ENCODE measurements at regions not wholly inside any gene's neighbourhood (a gene's known extent, or its start where the extent isn't known, plus 50 kb on each side); places are given as distances from the start of the nearest gene placed in this dataset.

GRCh38 chr1:42096554-42096953, 56.7 kb upstream of the GUCA2B start:
- DNase-seq = no peak

DNA sequence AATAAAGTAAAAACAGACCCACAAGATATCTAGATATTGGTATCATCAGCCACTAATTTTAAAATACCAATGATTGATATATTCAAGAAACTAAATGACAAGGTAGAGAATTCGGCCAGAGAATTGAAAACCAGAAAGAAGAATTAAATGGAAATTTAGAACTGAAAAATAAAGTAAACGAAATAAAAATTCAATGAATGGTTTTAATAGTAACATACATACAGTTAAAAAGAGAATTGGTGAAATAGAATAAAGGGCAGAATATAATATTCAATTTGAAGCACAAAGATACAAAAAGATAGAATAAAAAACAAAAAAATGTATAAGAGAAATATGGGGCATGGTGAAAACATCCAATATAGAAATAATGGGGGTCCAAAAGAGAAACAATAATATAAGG, 64.0 kb upstream of the GUCA2B start:
- DNase-seq = no peak

DNA sequence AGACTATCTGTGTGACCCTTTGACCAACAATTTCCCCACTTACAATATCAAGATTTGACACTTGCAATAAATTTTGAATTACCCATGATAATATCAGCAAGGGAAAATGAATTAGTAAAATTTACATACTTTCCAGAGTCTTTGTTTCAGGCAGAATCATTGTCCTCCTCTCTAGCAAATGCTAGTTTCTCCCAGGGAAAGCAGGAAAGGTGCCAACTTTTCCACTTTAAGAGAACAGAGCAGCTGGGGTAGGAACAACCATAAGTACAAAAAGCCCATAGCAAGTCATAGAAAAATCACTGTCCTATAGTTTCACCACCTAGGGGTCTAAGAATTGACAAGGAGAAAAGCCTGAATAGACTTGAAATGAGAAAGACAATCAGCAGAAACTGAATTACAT, 67.1 kb upstream of the GUCA2B start:
- no peak for DNase-seq

GRCh38 chr1:42085596-42085995, 67.6 kb upstream of the GUCA2B start:
- DNase-seq = no peak

DNA sequence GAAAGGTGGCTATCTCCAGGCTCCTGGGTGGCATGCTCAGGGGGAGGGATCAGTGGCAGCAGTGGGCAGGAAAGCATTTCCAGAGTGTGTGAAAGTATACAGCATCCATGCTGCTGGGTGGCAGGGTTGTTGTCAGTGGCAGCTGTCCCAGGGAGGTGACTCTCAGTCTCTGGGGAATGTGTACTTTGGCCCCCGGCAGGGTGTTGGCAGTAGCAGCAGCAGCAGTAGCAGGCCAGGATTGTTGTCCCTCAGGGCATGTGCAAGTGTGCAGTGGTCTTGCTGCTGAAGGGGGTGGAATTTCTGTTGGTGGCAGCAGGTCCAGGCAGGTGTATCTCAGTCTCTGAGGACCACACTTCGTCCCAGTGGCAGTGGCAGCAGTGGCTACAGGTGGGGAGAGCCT, 71.7 kb upstream of the GUCA2B start:
- no peak for DNase-seq

- no peak for DNase-seq
Observed at GRCh38 chr1:42075179-42075578, 78.0 kb upstream of the GUCA2B start.

GRCh38 chr1:42070996-42071395, 82.2 kb upstream of the GUCA2B start:
- DNase-seq = no peak

DNA sequence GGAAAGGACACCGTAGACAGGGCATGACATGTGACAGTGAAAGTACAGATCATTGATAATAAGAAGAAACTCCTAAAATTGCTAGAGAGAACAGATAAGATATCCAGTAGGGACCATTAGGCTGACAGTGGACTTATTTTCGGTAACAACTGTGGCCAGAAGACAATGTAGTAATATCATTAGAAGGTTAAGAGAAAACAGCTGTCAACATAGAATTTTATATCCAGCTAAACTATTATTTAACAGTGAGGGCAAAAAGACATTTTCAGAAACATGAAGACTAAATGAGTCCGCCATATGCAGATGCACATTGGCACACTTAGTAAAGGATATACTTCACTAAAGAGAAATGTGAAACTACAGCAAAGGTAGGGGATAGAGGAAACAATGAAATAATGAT, 95.4 kb upstream of the GUCA2B start:
- DNase-seq = no peak

GRCh38 chr1:42056460-42056859, 96.8 kb upstream of the GUCA2B start:
- no peak for DNase-seq

GRCh38 chr1:42055061-42055460, 98.1 kb upstream of the GUCA2B start:
- DNase-seq = no peak

DNA sequence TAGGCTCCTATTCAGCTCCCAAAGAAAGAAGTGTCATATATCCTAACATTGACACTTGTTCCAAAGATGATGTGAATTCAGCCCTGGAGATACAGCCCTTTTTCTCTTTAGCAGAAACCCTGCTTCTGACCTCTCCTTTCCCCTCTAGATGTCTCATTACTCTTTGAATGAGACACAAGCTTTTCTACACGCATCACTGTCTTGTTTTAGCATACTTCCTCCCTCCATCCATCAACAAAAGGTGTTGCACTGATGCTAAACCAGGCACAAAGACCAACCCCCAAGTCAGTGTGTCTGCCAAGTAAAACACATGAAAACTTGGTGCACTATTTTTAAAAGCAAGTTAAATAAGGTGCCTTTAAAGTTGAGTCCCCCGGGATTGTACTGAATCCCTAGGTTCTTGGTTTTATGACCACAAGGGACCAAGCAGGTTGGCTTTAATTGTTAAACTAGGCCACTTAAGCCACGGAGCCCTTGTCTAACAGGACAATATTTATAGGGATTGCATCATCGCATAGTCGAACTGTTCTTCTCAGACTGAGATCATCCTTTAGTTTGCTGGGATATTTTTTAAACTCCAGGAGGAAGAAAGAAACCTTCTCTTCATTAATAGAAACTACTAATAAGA, 101.0 kb upstream of the GUCA2B start:
- DNase-seq = no peak

DNA sequence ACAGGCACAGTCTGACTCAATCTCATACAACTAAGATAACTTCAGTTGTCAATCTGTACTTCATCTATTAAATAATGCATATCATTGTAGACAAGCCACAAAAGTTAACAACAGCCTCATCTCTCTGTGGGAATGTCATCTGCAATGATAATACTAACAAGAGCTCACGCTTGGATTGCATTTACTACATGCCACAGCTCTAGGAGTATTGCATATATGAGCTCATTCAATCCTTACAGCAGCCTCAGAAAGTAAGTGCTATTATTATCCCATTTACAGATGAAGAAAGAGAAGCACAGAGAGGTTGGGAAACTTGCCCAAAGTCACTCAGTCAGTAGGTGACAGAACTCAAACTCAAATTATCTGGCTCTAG, 105.7 kb upstream of the GUCA2B start:
- DNase-seq = no peak

GRCh38 chr1:42046761-42047507, 106.3 kb upstream of the GUCA2B start:
- DNase-seq = no peak

DNA sequence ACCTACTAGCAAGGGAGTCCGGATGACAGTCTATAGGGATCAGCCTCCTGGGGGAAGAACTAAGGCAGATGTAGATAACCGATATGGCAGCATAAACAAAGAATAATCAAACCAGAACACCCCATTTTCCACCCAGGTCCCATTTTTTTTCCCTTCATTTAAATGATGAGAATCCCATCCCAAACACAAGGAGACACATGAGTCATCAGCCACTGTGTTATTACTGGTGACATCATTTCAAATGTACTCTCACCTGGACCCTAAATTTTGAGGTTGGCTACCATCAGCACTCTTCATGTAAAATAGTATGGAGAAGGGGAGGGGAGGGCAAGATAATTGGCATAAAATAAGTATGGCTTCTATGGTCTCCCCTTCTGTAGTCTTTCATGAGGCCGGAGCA, 108.9 kb upstream of the GUCA2B start:
- DNase-seq = no peak

- DNase-seq = no peak
Observed at GRCh38 chr1:42043811-42044210, 109.4 kb upstream of the GUCA2B start.

DNA sequence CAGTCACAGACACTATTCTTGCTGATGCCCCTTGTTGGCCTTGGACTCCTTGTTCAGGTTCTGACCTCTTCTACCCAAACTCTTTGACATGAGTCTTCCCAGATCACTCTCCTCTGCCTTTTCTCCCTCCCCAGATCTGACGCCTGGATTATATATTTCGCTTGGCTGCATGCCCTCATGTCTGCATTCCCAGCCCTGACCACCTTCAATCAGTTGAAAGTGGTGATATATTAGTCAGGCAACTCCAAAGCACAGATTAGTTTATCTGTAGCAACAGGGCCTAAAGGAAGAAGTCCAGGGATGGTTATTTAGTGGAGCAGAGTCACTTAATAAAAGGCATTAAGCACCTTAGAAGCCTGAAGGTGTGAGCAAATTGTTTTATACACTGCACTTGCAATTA, 110.0 kb upstream of the GUCA2B start:
- no peak for DNase-seq

DNA sequence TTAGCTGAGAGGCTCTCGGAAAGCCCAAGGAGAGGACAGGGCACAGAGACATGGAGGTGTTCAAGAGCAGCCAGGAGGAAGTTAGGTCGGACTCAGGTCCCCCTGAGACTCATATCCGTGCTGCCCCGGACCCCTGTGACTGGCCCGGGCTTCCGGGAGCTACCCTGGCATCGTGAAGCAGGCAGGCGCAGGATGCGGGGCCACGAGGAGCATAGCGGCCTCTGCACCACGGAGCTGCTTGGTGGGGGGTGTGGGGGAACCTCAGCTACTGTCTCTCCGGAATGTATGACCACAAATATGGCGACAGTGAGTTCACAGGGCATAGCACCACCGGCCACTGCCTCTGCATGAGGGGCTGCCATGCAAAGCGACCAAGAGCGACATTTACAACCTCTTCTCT, 112.2 kb upstream of the GUCA2B start:
- DNase-seq = no peak

GRCh38 chr1:42040159-42040558, 113.1 kb upstream of the GUCA2B start:
- DNase-seq = no peak

- no peak for DNase-seq
Observed at GRCh38 chr1:42038261-42038660, 114.9 kb upstream of the GUCA2B start.

GRCh38 chr1:42037586-42037985, 115.6 kb upstream of the GUCA2B start:
- DNase-seq = no peak

DNA sequence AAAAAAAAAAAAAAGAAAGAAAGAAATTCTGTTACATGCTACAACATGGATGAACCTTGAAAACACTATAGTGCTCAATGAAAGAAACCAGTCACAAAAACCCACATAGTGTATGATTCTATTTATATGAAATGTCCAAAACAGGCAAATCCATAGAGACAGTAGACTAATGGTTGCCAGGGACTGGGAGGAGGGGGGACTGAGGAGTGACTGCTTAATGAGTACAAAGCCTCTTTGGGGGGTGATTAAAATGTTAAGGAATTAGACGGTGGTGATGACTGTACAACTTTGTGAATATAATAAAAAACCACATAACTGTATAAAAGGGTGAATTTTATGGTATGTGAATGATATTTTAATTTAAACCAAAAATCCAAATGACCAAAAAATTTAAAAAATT, 116.0 kb upstream of the GUCA2B start:
- DNase-seq = no peak

DNA sequence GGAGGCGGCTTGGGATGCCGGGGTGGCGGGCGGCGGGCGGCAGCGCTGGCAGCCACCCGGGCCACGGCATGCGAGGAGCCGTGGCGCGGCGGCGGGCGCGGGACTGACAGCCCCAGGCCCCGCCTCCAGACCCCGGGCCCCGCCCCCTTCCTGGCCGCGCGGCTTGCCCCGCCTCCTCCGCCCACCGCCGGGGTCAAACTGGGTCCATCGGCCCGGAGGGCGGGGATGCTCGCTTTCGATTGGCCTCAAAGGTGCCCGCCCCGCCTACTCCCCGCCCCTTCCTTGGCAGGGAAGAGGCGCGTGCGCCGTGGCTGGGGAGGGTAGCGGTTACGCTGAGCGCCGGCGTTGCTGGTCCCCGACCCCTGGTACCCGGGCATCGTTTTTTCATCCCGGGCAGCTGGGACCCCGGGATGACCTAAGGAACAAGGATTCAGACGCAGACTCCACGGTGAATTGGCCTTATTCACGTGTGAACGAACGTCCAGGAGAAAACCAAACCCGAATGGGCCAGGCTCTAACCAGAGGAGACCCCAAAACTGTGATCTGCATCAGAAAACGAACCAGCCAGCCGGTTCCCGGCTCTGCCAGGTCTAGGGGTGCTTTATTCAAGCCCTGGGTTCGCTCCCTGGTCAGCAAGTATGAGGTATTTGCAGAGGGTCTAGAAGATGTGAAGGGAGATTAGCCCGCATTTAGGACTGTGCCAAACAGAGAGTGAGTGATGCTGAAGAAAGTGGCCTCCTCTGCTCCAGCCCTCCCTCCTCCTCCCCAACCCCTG, 117.2 kb upstream of the GUCA2B start:
- DNase-seq = peak; percentile 100

DNA sequence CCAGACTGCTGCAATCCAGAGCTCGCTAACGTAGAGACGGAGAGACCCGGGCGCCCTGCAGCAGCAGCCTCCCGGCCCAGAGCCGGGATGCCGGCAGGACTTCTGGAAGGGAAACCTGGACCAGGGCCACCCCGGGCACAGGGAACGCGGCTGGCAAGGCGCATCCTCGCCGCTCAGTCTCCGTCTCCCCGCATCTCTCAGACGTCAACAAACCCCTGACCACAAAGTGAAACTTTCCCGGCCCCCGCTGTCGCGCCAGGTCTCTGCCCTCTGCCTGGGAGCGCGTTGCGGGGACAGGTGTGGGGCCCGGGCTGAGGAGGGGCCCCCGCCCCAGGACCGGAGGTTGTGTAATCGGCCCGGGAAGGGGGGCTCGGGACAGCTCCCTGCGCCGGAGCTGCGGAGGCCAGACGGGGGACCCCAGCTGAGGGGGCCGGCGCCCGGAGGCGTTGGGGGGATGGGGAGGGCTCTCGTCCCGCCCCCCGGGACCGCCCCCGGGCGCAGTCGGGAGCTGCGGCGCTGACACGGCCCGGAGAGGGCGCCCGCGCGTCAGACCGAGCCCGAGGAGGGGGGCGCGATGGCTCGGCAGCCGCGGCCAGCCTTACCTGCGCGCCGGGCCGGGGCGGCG, 116.6 kb upstream of the HIVEP3 start:
- DNase-seq = no peak

DNA sequence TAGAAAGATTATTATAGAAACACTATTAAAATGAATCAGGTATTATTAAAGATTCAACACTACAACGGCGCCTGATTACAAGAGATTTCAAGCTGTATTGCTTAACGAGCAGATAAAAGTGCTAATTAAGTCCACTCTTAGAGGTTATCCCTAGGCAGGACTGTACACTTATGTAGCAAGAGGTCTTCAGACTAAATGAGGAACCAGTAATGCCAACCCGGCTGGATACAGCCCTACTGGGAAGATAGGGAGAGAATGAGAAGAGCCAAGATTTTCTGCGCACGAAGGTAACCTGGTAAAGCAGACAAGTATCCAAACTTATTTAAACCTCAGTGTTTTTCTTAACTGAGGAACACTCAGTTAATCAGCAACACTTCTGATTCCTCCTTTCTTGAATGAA, 115.7 kb upstream of the HIVEP3 start:
- no peak for DNase-seq
